ENCODE measurements at regions not wholly inside any gene's neighbourhood (a gene's known extent, or its start where the extent isn't known, plus 50 kb on each side); places are given as distances from the start of the nearest gene placed in this dataset.

DNA sequence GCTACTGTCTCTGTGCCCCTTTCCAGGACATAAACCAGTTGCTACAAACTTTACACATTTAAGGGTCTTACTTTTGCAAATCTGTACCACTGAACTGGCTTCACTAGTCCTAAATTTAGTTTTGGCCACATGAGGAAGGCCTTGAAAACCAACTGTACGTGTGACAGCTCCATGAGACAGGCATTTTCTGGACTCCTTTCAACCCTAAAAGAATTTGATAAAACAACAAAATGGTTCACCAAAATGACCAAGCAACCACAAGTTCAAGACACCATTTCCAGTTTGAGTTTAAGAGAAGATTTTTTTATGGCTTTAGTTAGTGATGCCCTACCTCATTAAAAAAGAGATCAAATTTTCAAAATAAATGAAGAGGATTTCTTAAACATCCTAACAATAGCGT is 246.4 kb downstream of the ZNF674 start:
- Histone ChIP-seq H3K4me2 (replicated peaks; ENCODE audit: extremely low read depth, low read length, poor library complexity, severe bottlenecking) (no peak overlapping the region), H4K20me1 (ENCODE audit: insufficient read depth, low read length) (no peaks in the 10 kb centered on the region), H3K4me1 (ENCODE audit: control insufficient read depth in 1 of 2, insufficient read depth in 2 of 2, low read length in 2 of 2) (no peaks in the 10 kb centered on the region), H3K4me3 (replicated peaks in 1 of 3; ENCODE audit: low read depth in 2 of 3, low read length in 3 of 3) (no peak overlapping the region), H3K9ac (ENCODE audit: insufficient read depth, low read length, poor library complexity, severe bottlenecking) (no peak overlapping the region), H3K27ac (ENCODE audit: low read depth in 1 of 2, low read length in 2 of 2) (no peak overlapping the region), H3K9me3 (replicated peaks in 1 of 2; ENCODE audit: control insufficient read depth in 1 of 2, insufficient read depth in 1 of 2, low read length in 2 of 2) (no peaks in the 10 kb centered on the region), H2AFZ (ENCODE audit: insufficient read depth, low read depth, low read length, poor library complexity, severe bottlenecking) (no peak overlapping the region), H3K79me2 (ENCODE audit: insufficient read depth, low read length) (no peaks in the 10 kb centered on the region), H3K36me3 (replicated peaks in 1 of 2; ENCODE audit: control insufficient read depth in 1 of 2, insufficient read depth in 2 of 2, low read length in 2 of 2) (no peaks in the 10 kb centered on the region), H3K27me3 (ENCODE audit: control insufficient read depth in 2 of 2, insufficient read depth in 2 of 2, low read length in 2 of 2) (no peaks in the 10 kb centered on the region)
- Mint-ChIP-seq H3K4me1 (no peaks in the 10 kb centered on the region), H3K9me3 (peaks cover 0 to 2% (median 0%) of the 10 kb centered on the region in 7 donors), H3K36me3 (no peaks in the 10 kb centered on the region), H3K4me3 (no peak overlapping the region), H3K27me3 (ENCODE audit: low read depth in 3 of 3) (peaks cover 0 to 1% (median 0%) of the 10 kb centered on the region in 3 donors), H3K27ac (no peak overlapping the region)
- no CpG with 5 or more reads among the region's 2 CpGs for WGBS (ENCODE audit: insufficient coverage)
- TF ChIP-seq, protein P1, sequence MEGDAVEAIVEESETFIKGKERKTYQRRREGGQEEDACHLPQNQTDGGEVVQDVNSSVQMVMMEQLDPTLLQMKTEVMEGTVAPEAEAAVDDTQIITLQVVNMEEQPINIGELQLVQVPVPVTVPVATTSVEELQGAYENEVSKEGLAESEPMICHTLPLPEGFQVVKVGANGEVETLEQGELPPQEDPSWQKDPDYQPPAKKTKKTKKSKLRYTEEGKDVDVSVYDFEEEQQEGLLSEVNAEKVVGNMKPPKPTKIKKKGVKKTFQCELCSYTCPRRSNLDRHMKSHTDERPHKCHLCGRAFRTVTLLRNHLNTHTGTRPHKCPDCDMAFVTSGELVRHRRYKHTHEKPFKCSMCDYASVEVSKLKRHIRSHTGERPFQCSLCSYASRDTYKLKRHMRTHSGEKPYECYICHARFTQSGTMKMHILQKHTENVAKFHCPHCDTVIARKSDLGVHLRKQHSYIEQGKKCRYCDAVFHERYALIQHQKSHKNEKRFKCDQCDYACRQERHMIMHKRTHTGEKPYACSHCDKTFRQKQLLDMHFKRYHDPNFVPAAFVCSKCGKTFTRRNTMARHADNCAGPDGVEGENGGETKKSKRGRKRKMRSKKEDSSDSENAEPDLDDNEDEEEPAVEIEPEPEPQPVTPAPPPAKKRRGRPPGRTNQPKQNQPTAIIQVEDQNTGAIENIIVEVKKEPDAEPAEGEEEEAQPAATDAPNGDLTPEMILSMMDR (IDR thresholded peaks at IDR 0.05), result no peak
- intact Hi-C loops (cut with micrococcal nuclease), result no loop called here
- no peak for DNase-seq

DNA sequence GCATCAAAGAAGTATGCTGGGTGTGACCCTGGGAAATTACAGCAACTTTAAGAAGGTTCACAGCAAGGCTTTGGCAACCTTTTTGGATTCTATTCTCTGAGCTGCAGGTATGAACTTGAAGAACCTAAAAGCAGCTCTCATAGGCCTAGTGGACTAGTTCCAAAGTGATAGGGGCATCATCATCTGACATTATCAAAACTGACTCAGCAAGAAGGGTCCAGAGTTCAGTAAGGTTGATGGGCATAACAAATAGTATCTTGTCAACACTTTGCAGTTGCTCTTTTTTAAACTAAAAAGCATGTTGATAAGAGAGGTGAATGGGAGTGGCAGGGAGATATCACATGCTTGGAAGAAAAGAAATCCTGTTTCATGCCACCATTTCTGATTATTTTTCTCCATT is 249.3 kb downstream of the ZNF674 start:
- Histone ChIP-seq H3K27ac (ENCODE audit: low read depth in 1 of 2, low read length in 2 of 2) (no peak overlapping the region), H3K36me3 (replicated peaks in 1 of 2; ENCODE audit: control insufficient read depth in 1 of 2, insufficient read depth in 2 of 2, low read length in 2 of 2) (no peaks in the 10 kb centered on the region), H3K4me1 (ENCODE audit: control insufficient read depth in 1 of 2, insufficient read depth in 2 of 2, low read length in 2 of 2) (no peaks in the 10 kb centered on the region), H3K27me3 (ENCODE audit: control insufficient read depth in 2 of 2, insufficient read depth in 2 of 2, low read length in 2 of 2) (no peaks in the 10 kb centered on the region), H3K4me3 (replicated peaks in 1 of 3; ENCODE audit: low read depth in 2 of 3, low read length in 3 of 3) (no peak overlapping the region), H4K20me1 (ENCODE audit: insufficient read depth, low read length) (no peaks in the 10 kb centered on the region), H3K79me2 (ENCODE audit: insufficient read depth, low read length) (no peaks in the 10 kb centered on the region), H3K4me2 (replicated peaks; ENCODE audit: extremely low read depth, low read length, poor library complexity, severe bottlenecking) (no peak overlapping the region), H3K9me3 (replicated peaks in 1 of 2; ENCODE audit: control insufficient read depth in 1 of 2, insufficient read depth in 1 of 2, low read length in 2 of 2) (no peaks in the 10 kb centered on the region), H2AFZ (ENCODE audit: insufficient read depth, low read depth, low read length, poor library complexity, severe bottlenecking) (no peak overlapping the region), H3K9ac (ENCODE audit: insufficient read depth, low read length, poor library complexity, severe bottlenecking) (no peak overlapping the region)
- no peak overlapping the region for H3K4me3 Mint-ChIP-seq
- no peaks in the 10 kb centered on the region for H3K4me1 Mint-ChIP-seq
- intact Hi-C loops (cut with micrococcal nuclease), result no loop called here
- H3K27ac Mint-ChIP-seq, result no peak overlapping the region
- no peaks in the 10 kb centered on the region for H3K36me3 Mint-ChIP-seq
- TF ChIP-seq, protein P1 (IDR thresholded peaks at IDR 0.05), result no peak
- H3K9me3 Mint-ChIP-seq, result peaks cover 0 to 5% (median 0%) of the 10 kb centered on the region in 7 donors
- peaks cover 0 to 4% (median 2%) of the 10 kb centered on the region in 3 donors for H3K27me3 Mint-ChIP-seq (ENCODE audit: low read depth in 3 of 3)
- no peak for DNase-seq
